Tibial artery (tissue), 4 donors: ENCODE measurements at regions not wholly inside any gene's neighbourhood (a gene's known extent, or its start where the extent isn't known, plus 50 kb on each side); places are given as distances from the start of the nearest gene placed in this dataset.

Source experiments
- DNase-seq, 2 donors: peaks; one replicate each; pipeline ENCODE4 v3.0.0-alpha.2; 2019
- H3K27ac ChIP-seq, 2 donors: fragments of 200-600 bp; sonication (generic) in 1 of 2; 1 replicate in 1 of 2; 2 replicates in 1 of 2; pipeline ENCODE4 v1.5.1; 2018 to 2019; ENCODE audit warnings: mild to moderate bottlenecking in 1 of 2
- H3K27me3 ChIP-seq, 2 donors: fragments of 200-600 bp; sonication (generic) in 1 of 2; one replicate each; pipeline versions ENCODE4 v1.5.1 to v1.6.0; 2016 to 2019
- H3K36me3 ChIP-seq, 3 donors: fragments of 200-600 bp; sonication (generic) in 2 of 3; one replicate each; pipeline ENCODE4 v1.5.1; 2016 to 2019; ENCODE audit warnings: mild to moderate bottlenecking in 2 of 3
- H3K4me1 ChIP-seq, 4 donors: fragments of 200-600 bp; sonication (generic) in 2 of 4; 1 replicate in 3 of 4; 2 replicates in 1 of 4; pipeline ENCODE4 v1.5.1; 2016 to 2019
- H3K4me3 ChIP-seq, 2 donors: fragments of 200-600 bp; sonication (generic) in 1 of 2; 1 replicate in 1 of 2; 2 replicates in 1 of 2; pipeline ENCODE4 v1.5.1; 2018 to 2019; ENCODE audit warnings: mild to moderate bottlenecking in 2 of 2
- H3K9me3 ChIP-seq, 3 donors: fragments of 200-600 bp; sonication (generic) in 1 of 3; one replicate each; pipeline ENCODE4 v1.5.1; 2016 to 2019
- intact Hi-C: fragments of 100-400 bp; cut with DNase I; formaldehyde crosslinking; loops from one replicate; pipeline ENCODE4 v1.15.0; 2023; ENCODE audit warnings: low total_unique reads
- TF ChIP-seq, protein P1 (sequence below), 2 experiments: fragments of 200-600 bp in 1 of 2; fragments of 450-650 bp in 1 of 2; IDR thresholded peaks; one replicate each; pipeline ENCODE4 v1.5.1; 2017 to 2019; ENCODE audit warnings: antibody characterized with exemption in 2 of 2, mild to moderate bottlenecking in 1 of 2, moderate library complexity in 1 of 2

DNA sequence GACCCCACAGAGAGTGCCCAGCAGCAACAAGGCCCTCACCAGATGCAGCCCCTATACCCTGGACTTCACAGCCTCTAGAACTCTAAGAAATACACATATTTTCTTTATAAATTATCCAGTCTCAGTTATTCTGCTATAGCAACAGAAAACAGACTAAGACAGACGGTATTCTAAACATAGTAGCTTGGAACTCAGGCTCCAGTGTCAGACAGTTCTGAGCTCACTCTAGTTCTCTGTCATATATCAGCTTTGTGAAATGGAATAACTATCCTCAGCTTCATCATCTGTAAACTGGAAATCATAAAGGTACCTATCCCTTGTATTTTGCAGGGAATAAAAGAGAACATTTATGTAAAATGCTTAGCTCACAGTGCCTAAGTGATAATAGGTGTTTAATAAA, 127.4 kb downstream of the GLUL start:
- no peak overlapping the region for H3K27ac ChIP-seq
- H3K27me3 ChIP-seq, result no peaks in the 10 kb centered on the region
- H3K9me3 ChIP-seq, result no peaks in the 10 kb centered on the region
- TF ChIP-seq, protein P1, sequence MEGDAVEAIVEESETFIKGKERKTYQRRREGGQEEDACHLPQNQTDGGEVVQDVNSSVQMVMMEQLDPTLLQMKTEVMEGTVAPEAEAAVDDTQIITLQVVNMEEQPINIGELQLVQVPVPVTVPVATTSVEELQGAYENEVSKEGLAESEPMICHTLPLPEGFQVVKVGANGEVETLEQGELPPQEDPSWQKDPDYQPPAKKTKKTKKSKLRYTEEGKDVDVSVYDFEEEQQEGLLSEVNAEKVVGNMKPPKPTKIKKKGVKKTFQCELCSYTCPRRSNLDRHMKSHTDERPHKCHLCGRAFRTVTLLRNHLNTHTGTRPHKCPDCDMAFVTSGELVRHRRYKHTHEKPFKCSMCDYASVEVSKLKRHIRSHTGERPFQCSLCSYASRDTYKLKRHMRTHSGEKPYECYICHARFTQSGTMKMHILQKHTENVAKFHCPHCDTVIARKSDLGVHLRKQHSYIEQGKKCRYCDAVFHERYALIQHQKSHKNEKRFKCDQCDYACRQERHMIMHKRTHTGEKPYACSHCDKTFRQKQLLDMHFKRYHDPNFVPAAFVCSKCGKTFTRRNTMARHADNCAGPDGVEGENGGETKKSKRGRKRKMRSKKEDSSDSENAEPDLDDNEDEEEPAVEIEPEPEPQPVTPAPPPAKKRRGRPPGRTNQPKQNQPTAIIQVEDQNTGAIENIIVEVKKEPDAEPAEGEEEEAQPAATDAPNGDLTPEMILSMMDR (IDR thresholded peaks at IDR 0.05), result no peak
- intact Hi-C loops, result no loop called here
- no peak overlapping the region for H3K4me3 ChIP-seq
- no peaks in the 10 kb centered on the region for H3K36me3 ChIP-seq
- H3K4me1 ChIP-seq, result no peaks in the 10 kb centered on the region
- no peak for DNase-seq

DNA sequence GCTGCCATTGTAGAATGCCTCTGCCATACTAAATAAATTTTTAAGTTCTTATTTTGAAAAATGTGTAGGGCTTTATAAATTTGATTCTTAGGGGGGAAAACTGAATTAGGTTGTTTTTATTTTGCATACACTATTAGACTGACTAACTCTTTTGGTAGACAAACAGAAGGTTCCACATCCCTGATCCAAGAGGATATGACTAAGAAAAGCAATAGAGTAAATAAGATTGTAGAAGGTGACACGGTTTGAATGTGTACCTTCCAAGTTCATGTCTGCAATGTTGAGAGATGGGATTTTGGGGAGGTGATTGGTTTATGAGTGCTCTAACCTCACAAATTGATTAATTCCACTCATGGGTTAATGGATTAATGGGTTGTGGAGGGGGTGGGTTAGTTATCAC, 127.9 kb downstream of the GLUL start:
- no peak for DNase-seq
- no peaks in the 10 kb centered on the region for H3K36me3 ChIP-seq
- H3K27me3 ChIP-seq, result no peaks in the 10 kb centered on the region
- intact Hi-C loops, result no loop called here
- H3K9me3 ChIP-seq, result no peaks in the 10 kb centered on the region
- no peak overlapping the region for H3K4me3 ChIP-seq
- H3K4me1 ChIP-seq, result no peaks in the 10 kb centered on the region
- no peak overlapping the region for H3K27ac ChIP-seq
- TF ChIP-seq, protein P1 (IDR thresholded peaks at IDR 0.05), result no peak

DNA sequence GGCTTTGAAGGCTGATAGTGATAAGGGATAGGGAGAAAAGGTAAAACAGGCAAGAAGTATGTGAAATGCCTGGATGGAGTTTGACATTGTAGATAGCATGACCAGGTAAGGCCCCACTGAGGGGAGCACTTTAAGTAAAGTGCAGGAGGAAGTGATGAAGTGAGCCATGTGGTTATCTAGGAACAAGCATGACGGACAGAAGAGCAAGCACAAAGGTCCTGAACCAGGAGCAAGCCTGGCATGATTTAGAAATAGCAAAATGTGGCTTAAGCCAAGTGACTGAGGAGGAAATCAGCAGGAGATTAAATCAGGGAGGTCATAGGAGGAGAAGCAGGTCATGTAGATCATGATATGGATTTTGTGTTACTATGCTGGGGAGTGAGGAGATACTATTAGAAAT, 129.2 kb downstream of the GLUL start:
- intact Hi-C loops, result no loop called here
- H3K4me1 ChIP-seq, result no peaks in the 10 kb centered on the region
- TF ChIP-seq, protein P1 (IDR thresholded peaks at IDR 0.05), result no peak
- no peaks in the 10 kb centered on the region for H3K36me3 ChIP-seq
- H3K9me3 ChIP-seq, result no peaks in the 10 kb centered on the region
- no peak overlapping the region for H3K4me3 ChIP-seq
- H3K27me3 ChIP-seq, result no peaks in the 10 kb centered on the region
- no peak for DNase-seq
- no peak overlapping the region for H3K27ac ChIP-seq

DNA sequence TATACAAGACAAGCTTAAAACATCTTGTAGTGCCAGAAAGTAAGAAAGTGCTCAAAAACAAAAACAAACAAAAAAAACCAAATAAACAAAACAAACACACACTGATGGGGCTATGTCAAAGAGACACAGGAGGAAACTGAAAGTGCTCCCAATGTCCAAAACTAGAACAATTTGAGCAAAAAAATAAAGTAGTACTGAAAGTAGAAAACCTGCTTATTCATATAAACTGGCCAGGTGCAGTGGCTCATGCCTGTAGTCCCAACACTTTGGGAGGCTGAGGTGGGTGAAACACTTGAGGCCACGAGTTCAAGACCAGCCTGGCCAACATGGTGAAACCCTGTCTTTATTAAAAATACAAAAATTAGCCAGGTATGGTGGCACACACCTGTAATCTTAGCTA, 129.9 kb downstream of the GLUL start:
- Histone ChIP-seq H3K27me3 (no peaks in the 10 kb centered on the region), H3K4me3 (no peak overlapping the region), H3K9me3 (no peaks in the 10 kb centered on the region), H3K27ac (no peak overlapping the region), H3K4me1 (no peaks in the 10 kb centered on the region), H3K36me3 (no peaks in the 10 kb centered on the region)
- intact Hi-C loops, result no loop called here
- TF ChIP-seq, protein P1 (IDR thresholded peaks at IDR 0.05), result no peak
- DNase-seq, result no peak

DNA sequence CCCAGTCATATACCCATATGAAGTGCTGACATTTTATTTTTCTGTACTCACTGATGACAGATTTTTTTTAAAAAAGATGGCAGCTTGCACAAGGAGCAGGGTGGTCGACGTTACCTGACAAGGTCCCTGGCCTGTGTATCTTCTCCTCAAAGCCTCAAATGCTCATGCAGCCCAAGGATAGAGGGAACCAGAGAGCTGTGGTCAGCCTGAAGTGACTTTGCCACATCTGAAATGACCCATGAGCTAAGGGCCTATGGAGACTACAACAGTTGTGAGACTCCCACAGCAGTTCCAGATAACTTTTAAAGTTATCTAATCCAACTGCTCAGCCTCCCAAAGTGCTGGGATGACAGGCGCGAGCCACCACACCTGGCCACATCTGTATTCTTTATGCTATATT, 131.1 kb downstream of the GLUL start:
- no peak overlapping the region for H3K4me3 ChIP-seq
- no peak overlapping the region for H3K27ac ChIP-seq
- intact Hi-C loops, result no loop called here
- no peaks in the 10 kb centered on the region for H3K9me3 ChIP-seq
- DNase-seq, result no peak
- no peaks in the 10 kb centered on the region for H3K36me3 ChIP-seq
- TF ChIP-seq, protein P1 (IDR thresholded peaks at IDR 0.05), result no peak
- H3K27me3 ChIP-seq, result no peaks in the 10 kb centered on the region
- no peaks in the 10 kb centered on the region for H3K4me1 ChIP-seq

DNA sequence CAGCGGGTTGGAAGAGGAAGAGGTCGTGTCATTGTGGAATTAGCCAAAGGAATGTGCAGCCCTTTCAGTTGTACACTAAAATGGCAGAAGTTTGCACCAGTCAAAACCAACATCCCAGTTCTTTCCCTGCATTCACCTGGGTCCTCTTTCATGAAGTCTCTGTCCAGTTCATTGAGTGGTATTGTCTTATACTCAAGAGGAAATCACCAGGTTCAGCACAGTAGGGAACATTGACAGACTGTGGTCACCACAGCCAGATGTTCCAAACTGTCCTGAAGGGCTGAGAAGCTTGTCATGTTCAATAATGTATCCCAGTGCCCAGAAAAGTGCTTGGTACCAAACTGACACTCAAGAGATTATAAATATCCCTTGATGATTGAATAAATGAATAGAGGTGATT, 131.6 kb downstream of the GLUL start:
- Histone ChIP-seq H3K4me1 (no peaks in the 10 kb centered on the region), H3K36me3 (no peaks in the 10 kb centered on the region), H3K4me3 (no peak overlapping the region), H3K27me3 (no peaks in the 10 kb centered on the region), H3K9me3 (no peaks in the 10 kb centered on the region), H3K27ac (no peak overlapping the region)
- intact Hi-C loops, result no loop called here
- DNase-seq, result no peak
- TF ChIP-seq, protein P1 (IDR thresholded peaks at IDR 0.05), result no peak
